Heart right ventricle (tissue), 16 donors: ENCODE measurements at regions not wholly inside any gene's neighbourhood (a gene's known extent, or its start where the extent isn't known, plus 50 kb on each side); places are given as distances from the start of the nearest gene placed in this dataset.

Experiments
- ATAC-seq, 8 donors: fragments of 200-7000 bp; cut with Tn5 transposase; one replicate each; pipeline ENCODE4 v1.9.1; 2020; ENCODE audit warnings: mild to moderate bottlenecking in 8 of 8, moderate library complexity in 8 of 8, moderate number of reproducible peaks in 1 of 8
- DNase-seq, 2 donors: peaks; one replicate each; pipeline ENCODE4 v3.0.0-alpha.2; 2020
- H3K27ac ChIP-seq, 10 donors: fragments of 200-600 bp; sonication (generic) in 2 of 10; one replicate each; pipeline versions ENCODE4 v1.5.0 to v1.8.0; 2020 to 2022; ENCODE audit warnings: mild to moderate bottlenecking in 3 of 10
- H3K27me3 ChIP-seq, 7 donors: fragments of 200-600 bp; one replicate each; pipeline ENCODE4 v1.8.0; 2021 to 2022; ENCODE audit warnings: mild to moderate bottlenecking in 2 of 7
- H3K36me3 ChIP-seq, 9 donors: fragments of 200-600 bp; sonication (generic) in 1 of 9; one replicate each; pipeline versions ENCODE4 v1.5.0 to v1.8.0; 2020 to 2022; ENCODE audit warnings: mild to moderate bottlenecking in 2 of 9
- H3K4me1 ChIP-seq, 9 donors: fragments of 200-600 bp; sonication (generic) in 1 of 9; one replicate each; pipeline versions ENCODE4 v1.5.0 to v1.8.0; 2020 to 2022; ENCODE audit warnings: mild to moderate bottlenecking in 4 of 9
- H3K4me3 ChIP-seq, 10 donors: fragments of 200-600 bp; sonication (generic) in 2 of 10; one replicate each; pipeline versions ENCODE4 v1.5.0 to v1.8.0; 2020 to 2022; ENCODE audit warnings: mild to moderate bottlenecking in 7 of 10, moderate library complexity in 2 of 10
- H3K9me3 ChIP-seq, 11 donors: fragments of 200-600 bp in 10 of 11; sonication (generic) in 2 of 11; one replicate each; pipeline versions ENCODE4 v1.5.0 to v1.8.0; 2013 to 2022; ENCODE audit warnings: mild to moderate bottlenecking in 2 of 11, control low read depth in 1 of 11, moderate library complexity in 1 of 11
- CTCF ChIP-seq, 9 donors: fragments of 200-600 bp; sonication (generic) in 2 of 9; IDR thresholded peaks; one replicate each; pipeline versions ENCODE4 v1.5.0 to v1.8.0; 2021 to 2022; ENCODE audit warnings: antibody characterized with exemption in 9 of 9, mild to moderate bottlenecking in 5 of 9, moderate library complexity in 1 of 9
- WGBS, 2 donors: extraction: QIAGEN DNeasy Blood & Tissue Kit; methylation state at CpG; one replicate each; pipeline ENCODE4 v1.1.7; 2013; ENCODE audit warnings: inconsistent platforms in 1 of 2; 5-methylcytosine and 5-hydroxymethylcytosine counted together
- intact Hi-C, 10 donors: fragments of 100-400 bp; cut with DNase I; formaldehyde crosslinking; loops; one replicate each; pipeline versions ENCODE4 v1.11.1 to v1.14.2; 2022
- donor health status: Arrhythmogenic right ventricular cardiomyopathy.
- donor health status: ischemic (EF 13 %, LVEDD 7.1; RV severe dilation, severe dysfunction).
- donor health status: healthy with polysubstance abuse.
- donor health status: DM: no; HTN: yes; CAD: no.
- donor health status: DM: no; HTN: no; CAD: no.
- donor health status: ischemic (EF 25% LVEDD 6.9; RV normal size, moderate dysfunction).
- donor health status: ischemic (EF 25% LVEDD 5.7; RV mildly dilated, moderate dysfunction).
- donor health status: healthy.
- donor health status: DM: yes; HTN: yes; CAD: no.
- donor health status: Ischemic cardiomyopathy.
- donor health status: ischemic (EF 35%, LVEDD 5.7; RV mildly dilated, moderate dysfunction).
- donor health status: nonischemic (EF 11% LVEDD 7.7; RV severe dilation, severe dysfunction).
- donor health status: DM: yes; HTN: yes; CAD: no.
- donor health status: PGD.
- donor health status: ischemic (EF 29% LVEDD 5.4; RV normal size, mild dysfunction).
- donor health status: nonischemic (EF 23%, LVEDD 6.1; RV moderate dilation, normal function).

- Histone ChIP-seq H3K4me3 (no peak overlapping the region), H3K4me1 (no peaks in the 10 kb centered on the region), H3K27ac (no peak overlapping the region), H3K27me3 (peaks cover 0 to 15% (median 8%) of the 10 kb centered on the region in 7 donors), H3K36me3 (no peaks in the 10 kb centered on the region), H3K9me3 (no peaks in the 10 kb centered on the region)
- no peak for DNase-seq
- intact Hi-C loops: no loop called here
- 85 to 89% methylated on average over 13 of the region's 13 CpGs for WGBS, 2 donors
- TF ChIP-seq CTCF (IDR thresholded peaks at IDR 0.05): no peak
- ATAC-seq: no peak
Observed at GRCh38 chr16:82464187-82464586, 162.6 kb upstream of the CDH13 start.

GRCh38 chr16:82460766-82461165 is 166.0 kb upstream of the CDH13 start:
- ATAC-seq (no peak), DNase-seq (no peak)
- peaks cover 0 to 11% (median 8%) of the 10 kb centered on the region in 7 donors for H3K27me3 ChIP-seq
- H3K36me3 ChIP-seq: no peaks in the 10 kb centered on the region
- 52 to 70% methylated on average over 3 of the region's 3 CpGs for WGBS, 2 donors
- TF ChIP-seq CTCF (IDR thresholded peaks at IDR 0.05): no peak
- no peak overlapping the region for H3K4me3 ChIP-seq
- no peaks in the 10 kb centered on the region for H3K4me1 ChIP-seq
- no peak overlapping the region for H3K27ac ChIP-seq
- no peaks in the 10 kb centered on the region for H3K9me3 ChIP-seq
- intact Hi-C loops: no loop called here

- Histone ChIP-seq H3K4me3 (no peak overlapping the region), H3K27ac (no peak overlapping the region), H3K36me3 (no peaks in the 10 kb centered on the region), H3K4me1 (no peaks in the 10 kb centered on the region), H3K27me3 (peaks cover 0 to 9% (median 8%) of the 10 kb centered on the region in 7 donors), H3K9me3 (no peaks in the 10 kb centered on the region)
- no peak for TF ChIP-seq CTCF (IDR thresholded peaks at IDR 0.05)
- intact Hi-C loops: loop anchor here in 7 of 10 donors (5.0 to 10.0 kb wide), 5 partner anchors 92 to 197 kb away; no protein-coding TSS in a partner anchor
- DNase-seq: no peak
- ATAC-seq: no peak
- WGBS, 2 donors: 54 to 56% methylated on average over 11 of the region's 11 CpGs
Observed at GRCh38 chr16:82459580-82460256, 167.1 kb upstream of the CDH13 start.

- ATAC-seq (peak in 7 of 8 donors; percentile 38 to 85 (median 75)), DNase-seq (peak; percentile 26 to 28)
Observed at GRCh38 chr16:82456683-82457082, 170.1 kb upstream of the CDH13 start.

More at GRCh38 chr16:82456683-82457082, 170.1 kb upstream of the CDH13 start:
- Histone ChIP-seq H3K9me3 (no peaks in the 10 kb centered on the region), H3K4me3 (no peak overlapping the region), H3K4me1 (no peaks in the 10 kb centered on the region), H3K27me3 (peaks cover 0 to 14% (median 8%) of the 10 kb centered on the region in 7 donors), H3K27ac (no peak overlapping the region), H3K36me3 (no peaks in the 10 kb centered on the region)
- 2 to 4% methylated on average over 4 of the region's 4 CpGs for WGBS, 2 donors
- TF ChIP-seq CTCF (IDR thresholded peaks at IDR 0.05): peak; percentile 39 to 81 (median 73)
- intact Hi-C loops: loop anchor here in 7 of 10 donors (5.0 to 10.0 kb wide), 5 partner anchors 89 to 194 kb away; no protein-coding TSS in a partner anchor
